ENCODE measurements at regions not wholly inside any gene's neighbourhood (a gene's known extent, or its start where the extent isn't known, plus 50 kb on each side); places are given as distances from the start of the nearest gene placed in this dataset.
"Not testable (repeated sequence)": the region's sequence is repeated elsewhere in the genome, so short reads cannot be mapped to it uniquely, and the experiment has no call there.

DNA sequence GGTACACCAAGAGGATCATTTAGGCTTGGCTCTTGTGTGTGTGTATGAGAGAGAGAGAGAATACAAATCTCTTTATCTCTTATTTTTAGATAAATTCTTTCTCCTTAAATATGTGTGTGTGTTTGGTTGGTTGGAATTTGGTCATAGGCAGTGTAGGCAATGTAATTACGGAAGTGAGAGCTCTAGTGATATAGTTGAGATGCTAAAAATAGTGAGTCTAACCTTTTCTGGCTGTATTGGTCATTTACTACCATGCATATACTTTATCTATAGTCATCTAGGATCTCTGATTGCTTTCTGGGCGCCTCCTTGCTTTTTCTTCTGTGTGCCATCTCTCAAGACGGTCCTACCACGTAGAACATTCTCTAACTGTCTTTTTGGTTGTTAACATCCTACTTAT, 250.2 kb downstream of the NUF2 start:
- DNase-seq (ENCODE audit: low spot score) = no peak

DNA sequence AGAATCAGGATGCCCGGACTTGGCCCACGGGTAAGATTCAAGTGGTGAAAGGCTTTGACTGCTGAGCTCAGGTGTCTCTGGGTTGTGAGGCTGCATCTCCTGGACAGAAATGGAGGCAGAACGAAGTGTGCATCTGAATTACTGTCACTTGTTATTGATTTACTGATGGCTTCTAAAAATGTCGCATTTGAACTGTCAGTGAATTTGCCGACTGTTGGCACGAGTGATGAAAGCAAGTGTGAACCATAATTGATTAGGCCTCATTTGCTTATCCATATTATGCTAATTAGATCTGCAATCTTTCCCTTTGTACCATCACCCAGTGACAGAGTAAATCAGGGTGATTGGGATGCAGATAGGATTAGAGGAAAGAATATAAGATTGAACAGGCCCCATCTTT, 252.4 kb downstream of the NUF2 start:
- DNase-seq (ENCODE audit: low spot score) = no peak

DNA sequence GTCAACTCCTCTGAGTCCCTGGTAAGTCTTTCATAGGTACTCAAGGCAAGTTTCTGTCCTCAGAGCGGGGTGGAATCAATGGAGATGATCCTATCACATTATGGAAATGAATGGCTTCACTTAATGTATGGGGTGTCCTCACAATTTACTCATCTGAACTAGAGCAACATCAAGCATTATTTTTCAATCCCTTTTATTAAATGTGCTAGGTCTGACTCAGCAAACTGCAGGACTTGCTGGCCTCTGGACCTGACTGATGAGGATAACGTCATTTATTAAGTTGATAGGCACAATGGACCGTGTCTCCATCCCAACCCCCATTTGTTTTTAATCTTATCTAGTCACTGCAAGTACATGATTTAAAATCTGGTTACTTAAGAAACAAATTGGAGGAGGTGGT, 259.2 kb downstream of the NUF2 start:
- no peak for DNase-seq (ENCODE audit: low spot score)

DNA sequence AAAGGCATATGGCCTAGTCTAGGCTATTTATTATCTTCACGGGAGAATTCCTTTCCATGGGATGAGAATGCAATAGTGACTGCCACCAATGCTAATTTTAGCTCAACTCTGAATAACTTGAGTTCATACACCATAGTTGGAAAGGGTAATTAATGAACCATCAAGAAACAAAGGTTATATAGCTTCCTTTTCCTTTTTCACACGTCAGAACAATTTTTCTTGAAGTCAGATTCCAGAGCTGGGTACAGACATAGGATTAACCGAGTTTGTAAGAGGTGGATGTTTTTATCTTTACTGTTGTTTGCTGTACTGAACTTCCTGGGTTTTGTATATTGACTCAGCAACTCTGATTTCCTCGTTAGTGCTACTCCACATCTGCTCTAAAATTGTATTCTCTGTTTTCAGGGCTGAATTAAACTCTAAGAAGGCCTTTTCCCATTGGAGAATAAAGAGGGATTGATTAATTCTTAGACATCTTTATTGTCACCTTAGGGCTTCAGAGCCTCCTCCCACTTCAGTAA, 262.0 kb downstream of the NUF2 start:
- no peak for DNase-seq (ENCODE audit: low spot score)

DNA sequence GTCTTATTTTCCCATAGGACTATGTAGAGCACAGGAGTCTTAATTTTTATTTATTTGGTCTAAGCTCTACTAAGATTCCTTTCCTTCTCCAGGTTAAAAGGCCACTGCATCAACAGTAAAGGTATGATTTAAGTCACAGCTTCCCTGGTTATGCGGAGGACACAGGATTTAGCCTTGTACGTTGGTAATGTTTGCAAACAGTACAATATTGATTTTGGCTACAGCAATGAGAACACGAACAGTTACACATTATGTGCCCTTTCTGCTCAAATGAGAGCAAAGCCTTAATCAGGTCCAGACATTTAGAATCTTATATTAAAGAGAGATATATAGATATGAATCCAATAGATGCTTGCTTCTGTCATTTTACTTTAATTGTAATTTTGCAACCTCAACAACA, 264.0 kb downstream of the NUF2 start:
- DNase-seq (ENCODE audit: low spot score) = no peak

DNA sequence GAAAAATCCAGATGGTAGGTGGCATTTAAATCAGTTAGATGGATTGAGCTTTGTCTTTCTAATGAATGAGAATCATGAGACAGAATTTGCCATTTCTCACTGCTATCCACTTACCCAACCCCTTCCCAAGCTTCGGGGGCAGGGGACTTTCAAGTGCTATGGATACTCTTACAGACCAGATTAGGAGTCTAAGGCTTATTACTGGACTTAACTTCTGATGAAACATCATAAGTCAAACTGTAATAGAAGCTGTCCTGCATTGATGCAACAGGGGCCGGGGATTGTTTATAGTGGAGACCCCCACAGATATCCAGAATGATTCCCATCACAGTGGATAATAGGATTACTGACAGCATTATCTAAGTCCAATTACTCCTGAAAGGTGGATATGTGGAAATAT, 267.0 kb downstream of the NUF2 start:
- DNase-seq (ENCODE audit: low spot score) = no peak

DNA sequence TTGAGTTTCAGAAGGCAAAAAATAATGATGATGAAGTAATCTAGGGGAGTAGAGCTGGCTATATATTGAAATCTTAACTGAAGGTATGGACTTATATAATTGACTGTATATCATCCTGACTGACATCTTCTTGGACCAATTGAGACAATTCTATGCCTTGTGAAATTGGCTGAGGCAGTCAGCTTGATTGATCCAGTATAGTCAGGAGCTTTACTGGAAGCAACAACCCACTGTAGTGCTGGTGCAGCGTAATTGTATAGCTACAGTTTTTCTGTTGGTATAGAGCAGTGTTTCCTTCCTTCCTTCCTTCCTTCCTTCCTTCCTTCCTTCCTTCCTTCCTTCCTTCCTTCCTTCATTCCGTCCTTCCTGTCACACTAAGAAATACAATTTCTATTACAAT, 268.0 kb downstream of the NUF2 start:
- DNase-seq (ENCODE audit: low spot score) = no peak

DNA sequence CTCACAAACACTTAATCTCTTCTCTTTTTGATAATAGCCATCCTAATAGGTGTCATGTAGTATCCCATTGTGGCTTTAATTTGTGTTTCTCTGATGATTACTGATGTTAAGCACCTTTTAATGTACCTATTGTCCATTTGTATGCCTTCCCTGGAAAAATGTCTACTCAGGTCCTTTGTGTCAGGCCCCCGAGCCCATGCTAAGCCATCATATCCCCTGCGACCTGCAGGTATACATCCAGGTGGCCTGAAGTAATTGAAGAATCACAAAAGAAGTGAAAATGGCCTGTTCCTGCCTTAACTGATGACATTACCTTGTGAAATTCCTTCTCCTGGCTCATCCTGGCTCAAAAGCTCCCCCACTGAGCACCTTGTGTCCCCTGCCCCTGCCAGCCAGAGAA, 269.4 kb downstream of the NUF2 start:
- not testable (repeated sequence) for DNase-seq (ENCODE audit: low spot score)

DNA sequence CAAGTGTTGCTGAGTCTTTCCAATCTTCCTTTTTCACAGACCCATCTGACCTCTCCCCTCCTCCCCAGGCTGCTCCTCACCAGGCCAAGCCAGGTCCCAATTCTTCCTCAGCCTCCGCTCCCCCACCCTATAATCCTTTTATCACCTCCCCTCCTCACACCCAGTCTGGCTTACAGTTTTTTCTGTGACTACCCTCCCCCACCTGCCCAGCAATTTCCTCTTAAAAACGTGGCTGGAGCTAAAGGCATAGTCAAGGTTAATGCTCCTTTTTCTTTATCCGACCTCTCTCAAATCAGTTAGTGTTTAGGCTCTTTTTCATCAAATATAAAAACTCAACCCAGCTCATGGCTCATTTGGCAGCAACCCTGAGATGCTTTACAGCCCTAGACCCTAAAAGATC, 270.9 kb downstream of the NUF2 start:
- not testable (repeated sequence) for DNase-seq (ENCODE audit: low spot score)

DNA sequence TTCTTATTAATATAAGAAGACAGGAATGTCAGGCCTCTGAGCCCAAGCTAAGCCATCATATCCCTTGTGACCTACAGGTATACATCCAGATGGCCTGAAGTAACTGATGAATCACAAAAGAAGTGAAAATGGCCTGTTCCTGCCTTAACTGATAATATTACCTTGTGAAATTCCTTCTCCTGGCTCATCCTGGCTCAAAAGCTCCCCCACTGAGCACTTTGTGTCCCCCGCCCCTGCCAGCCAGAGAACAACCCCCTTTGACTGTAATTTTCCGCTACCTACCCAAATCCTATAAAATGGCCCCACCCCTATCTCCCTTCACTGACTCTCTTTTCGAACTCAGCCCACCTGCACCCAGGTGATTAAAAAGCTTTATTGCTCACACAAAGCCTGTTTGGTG, 274.4 kb downstream of the NUF2 start:
- DNase-seq (ENCODE audit: low spot score) = not testable (repeated sequence)

DNA sequence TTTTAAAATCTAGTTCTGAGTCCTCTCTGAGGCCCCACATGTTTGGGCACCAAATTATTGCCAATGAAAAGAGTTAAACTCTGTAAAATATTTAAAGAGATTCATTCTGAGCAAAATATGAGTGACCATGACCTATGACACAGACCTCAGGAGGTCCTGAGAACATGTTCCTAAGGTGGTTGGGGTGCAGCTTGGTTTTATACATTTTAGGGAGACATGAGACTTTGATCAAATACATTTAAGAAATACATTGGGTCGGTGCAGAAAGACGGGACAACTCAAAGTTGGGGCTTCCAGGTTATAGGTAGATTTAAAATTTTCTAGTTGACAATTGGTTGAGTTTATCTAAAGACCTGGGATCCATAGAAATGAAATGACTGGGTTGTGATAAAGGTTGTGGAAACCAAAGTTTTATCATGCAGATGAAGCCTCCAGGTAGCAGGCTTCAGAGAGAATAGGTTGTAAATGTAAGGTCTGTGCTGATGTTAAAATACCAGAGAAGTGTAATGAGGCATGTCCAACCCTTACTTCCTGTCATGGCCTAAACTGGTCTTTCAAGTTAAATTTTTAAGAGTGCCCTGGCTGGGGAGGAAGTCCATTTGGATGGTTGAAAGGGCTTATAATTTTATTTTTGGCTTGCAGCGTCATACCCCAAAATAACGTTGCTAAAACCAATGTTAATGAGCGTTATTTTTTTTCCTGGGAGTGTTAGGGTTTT, 274.9 kb downstream of the NUF2 start:
- no peak for DNase-seq (ENCODE audit: low spot score)

DNA sequence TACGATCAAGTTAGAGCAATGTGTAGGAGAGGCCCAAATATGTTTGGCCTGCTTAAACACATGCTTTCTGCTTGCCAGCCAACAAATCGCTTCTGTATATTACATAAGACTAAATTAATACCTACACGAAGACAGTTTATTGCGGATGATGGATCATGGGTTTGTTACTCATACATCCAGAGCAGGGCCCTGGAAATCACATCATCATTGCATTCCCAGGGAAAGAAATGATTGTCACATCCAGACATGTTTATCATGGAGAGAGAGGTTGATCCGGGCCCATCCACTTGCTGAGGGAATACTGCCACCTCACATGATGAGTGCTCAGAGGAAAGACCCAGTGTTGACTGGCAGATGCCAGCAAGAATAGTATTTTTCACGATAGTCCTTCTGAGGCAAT, 282.6 kb downstream of the NUF2 start:
- DNase-seq (ENCODE audit: low spot score) = no peak

DNA sequence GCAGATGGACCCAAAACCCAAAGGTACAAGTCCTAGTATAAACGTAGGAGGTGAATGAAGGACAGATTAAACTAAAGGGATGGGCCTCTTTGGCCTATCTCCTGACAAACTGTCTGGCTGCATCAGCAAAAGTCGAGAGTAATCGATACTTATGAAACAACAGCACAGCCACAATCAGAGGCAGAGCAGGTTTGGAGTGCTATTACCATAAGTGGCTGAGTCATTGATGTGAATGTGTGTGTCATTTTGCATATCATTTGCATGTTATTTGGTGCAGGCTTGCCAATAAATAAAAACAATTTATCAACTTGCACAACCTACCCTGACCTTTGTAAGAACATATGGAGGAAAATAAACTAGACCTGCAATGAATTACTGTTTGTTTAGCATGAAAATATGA, 283.1 kb downstream of the NUF2 start:
- no peak for DNase-seq (ENCODE audit: low spot score)

DNA sequence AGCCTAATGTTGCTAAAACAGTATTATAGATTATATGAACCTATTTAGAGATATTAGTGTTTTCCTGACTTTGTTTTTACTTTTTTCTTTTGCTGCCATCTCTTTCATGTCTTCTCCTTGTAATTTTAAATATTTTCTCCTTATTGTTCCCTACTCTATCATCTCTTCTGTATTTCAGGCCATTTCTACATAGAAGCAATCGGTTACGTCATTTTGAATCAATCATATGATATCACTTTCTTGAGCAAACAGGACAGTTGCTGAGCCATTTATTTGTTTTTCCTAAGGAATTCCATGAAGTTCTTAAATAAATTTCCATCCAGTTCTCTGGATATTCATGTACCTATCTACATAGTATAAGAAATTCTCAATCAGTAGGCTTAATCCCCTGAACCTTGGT, 287.2 kb downstream of the NUF2 start:
- no peak for DNase-seq (ENCODE audit: low spot score)

DNA sequence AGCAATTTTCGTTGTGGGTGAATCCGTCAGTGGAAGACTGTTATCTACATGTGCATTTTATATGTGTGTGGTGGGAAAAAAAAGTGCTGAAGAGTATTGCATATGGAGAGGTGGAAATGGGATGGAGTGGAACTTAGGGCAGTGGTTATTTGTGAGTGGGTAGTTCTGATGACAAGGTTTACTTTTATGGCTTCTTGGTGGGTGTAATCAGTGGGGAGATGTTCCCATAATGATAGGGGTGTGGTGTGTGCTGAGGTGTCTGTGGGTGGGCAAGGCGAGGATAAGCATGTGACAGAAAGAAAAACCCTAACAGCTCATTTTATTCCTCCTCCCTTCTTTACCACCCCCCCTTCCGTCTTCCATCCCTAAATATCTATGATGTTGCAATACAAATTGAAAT, 288.1 kb downstream of the NUF2 start:
- DNase-seq (ENCODE audit: low spot score) = no peak

DNA sequence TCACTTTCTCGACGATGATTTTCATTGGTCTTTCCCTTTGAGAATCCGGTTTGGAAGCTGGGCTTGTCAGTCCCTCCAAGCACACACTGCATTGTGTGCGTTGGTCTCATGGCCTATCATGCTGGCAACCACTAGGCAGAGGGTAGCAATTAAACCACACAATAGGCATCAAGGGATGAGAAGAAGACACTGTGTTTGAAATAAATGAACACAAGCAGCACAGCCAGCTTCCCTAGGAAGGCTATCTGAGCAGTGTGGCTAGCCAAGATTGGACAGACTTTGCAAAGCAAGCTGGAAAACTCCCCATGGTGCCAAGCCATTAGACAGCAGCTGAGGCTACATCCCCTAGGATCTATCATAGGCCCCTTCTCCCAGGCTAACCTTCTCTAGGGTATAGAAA, 288.7 kb downstream of the NUF2 start:
- no peak for DNase-seq (ENCODE audit: low spot score)

DNA sequence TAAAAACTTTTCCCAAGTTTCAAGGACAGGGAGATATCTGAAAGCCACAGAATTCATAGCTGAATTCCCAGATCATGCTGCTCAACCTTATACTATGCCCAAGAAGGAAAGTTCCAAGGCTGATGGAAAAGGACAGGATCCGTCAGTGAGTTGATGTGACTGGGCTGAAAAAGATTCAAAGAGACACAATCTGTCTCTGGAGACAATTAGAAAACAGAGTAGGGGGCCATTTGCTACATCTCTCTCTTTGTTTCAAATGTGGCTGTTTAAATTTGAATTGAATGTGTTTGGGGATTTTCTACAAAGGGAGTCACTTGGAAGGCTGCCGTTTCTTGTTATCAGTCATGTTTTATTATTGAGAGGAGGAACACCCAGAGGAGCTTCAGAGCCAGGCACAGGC, 292.6 kb downstream of the NUF2 start:
- DNase-seq (ENCODE audit: low spot score) = no peak

DNA sequence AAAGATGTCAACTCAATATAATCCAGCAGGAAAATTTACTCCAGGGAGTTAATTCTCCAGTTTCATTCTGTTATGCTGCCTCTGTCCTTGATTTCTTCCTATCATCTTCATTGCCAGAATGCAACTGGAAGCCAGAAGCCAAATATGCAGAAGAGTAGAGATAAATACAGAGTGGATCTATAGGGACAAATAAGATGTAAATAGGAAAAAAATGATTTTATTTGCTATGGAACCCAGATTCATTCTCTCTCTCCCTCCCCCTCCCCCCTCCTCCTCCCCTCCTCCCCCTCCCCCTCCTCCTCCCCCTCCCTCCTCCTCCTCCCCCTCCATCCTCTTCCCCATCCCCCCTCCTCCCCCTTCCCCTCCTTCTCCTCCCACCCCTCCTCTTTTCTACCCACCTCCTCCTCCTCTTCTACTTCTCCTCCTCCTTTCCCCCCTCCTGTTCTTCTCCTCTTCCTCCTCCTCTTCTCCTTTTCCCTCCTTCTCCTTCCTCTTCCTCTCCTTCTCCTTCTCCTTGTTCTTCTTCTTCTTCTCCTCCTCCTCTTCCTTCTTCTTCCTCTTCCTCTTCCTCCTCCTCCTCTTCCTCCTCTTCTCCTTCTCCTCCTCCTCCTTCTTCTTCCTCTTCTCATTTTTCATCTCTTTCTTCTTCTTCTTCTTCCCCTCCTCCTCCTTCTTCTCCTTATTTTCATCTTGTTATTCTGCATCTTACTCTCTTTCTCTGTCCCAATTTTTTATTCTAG, 306.4 kb downstream of the NUF2 start:
- DNase-seq (ENCODE audit: low spot score) = no peak

DNA sequence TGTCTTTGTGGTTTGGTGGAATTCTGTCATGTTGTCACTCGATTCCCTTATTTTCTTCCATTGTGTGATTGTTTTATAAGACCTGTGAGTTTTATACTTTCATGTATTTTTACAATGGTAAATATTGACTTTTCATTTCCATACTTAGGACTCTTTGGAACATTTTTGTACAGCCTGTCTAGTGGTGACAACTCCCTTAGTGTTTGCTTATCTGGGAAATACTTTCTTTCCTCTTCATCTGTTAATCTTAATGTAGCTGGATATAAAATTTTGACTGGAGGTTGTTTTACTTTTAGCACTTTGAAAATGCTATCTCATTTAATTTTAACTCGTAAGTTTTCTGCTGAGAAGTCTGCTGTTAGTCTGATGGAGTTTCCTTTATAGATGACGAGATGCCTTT, 310.5 kb downstream of the NUF2 start:
- DNase-seq (ENCODE audit: low spot score) = no peak

DNA sequence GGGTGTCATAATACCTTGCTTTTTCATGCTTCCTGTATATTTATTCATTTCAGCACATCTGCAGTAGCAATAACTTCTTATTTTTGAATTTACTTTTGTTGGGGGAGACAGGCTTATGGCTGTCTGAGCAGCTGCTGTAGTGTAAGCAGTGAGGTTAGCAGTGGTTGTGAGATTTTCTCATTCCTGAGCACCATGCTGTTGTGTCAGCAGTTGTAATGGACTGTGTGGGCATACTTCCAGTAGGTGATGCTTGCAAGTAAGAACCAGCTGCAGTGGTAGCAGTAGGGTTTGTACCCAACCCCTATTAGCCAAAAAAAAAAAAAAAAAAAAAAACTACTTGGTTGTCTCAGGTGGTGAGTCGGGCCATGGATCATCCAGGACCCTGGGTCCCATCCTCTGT, 311.6 kb downstream of the NUF2 start:
- DNase-seq (ENCODE audit: low spot score) = no peak

DNA sequence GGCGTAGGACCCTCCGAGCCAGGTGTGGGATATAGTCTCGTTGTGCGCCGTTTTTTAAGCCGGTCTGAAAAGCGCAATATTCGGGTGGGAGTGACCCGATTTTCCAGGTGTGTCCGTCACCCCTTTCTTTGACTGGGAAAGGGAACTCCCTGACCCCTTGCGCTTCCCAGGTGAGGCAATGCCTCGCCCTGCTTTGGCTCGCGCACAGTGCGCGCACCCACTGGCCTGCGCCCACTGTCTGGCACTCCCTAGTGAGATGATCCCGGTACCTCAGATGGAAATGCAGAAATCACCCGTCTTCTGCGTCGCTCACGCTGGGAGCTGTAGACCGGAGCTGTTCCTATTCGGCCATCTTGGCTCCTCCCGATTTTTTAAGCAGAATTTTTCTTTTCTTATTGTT, 323.9 kb downstream of the NUF2 start:
- DNase-seq (ENCODE audit: low spot score) = not testable (repeated sequence)

DNA sequence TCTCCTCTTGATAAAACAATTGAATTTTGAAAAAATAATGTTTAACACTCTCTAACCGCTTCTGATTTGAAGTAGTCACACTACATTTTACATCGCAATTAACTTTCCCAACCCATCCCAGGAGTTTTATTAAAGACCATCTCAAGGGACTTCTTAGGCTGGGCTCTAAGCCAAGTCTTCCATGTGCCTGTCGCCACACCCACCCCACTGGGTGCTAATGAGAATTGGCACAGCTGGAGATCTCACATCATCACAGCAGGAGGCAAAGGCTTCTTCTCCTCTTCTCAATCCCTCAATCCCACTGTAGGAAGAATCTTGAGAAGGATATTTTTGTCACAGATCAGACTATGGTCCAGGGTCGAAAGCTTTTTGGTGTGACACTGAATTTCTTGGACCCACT, 328.9 kb downstream of the NUF2 start:
- DNase-seq (ENCODE audit: low spot score) = no peak

DNA sequence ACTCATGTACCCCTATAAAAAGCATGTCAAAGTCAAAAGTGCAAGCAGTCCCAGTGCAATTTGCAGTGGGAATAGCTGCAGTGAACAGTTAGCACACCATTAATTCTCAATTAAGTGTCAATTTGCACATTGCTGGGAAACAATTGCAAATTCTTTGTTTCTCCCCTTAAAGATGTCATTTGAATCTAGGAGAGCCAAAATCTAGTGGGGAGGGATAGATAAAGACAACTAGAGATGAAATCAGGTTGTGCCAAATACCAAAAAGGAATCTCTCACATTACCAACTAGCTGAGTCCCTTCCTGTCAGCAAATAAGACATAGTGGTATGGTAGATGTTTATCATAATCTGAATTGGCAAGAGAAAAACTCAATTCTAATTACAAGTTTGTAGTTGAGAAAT, 330.7 kb downstream of the NUF2 start:
- DNase-seq (ENCODE audit: low spot score) = no peak

Measured in SK-N-DZ (cell line).